ENCODE measurements at regions not wholly inside any gene's neighbourhood (a gene's known extent, or its start where the extent isn't known, plus 50 kb on each side); places are given as distances from the start of the nearest gene placed in this dataset.

- TF ChIP-seq FOS (IDR thresholded peaks at IDR 0.05; ENCODE audit: borderline replicate concordance, insufficient read depth, low read length) (no peak), POLR2A (IDR thresholded peaks at IDR 0.05; ENCODE audit: low read depth, low read length) (no peak), CTCF (IDR thresholded peaks at IDR 0.05; ENCODE audit: extremely low read depth in 1 of 2, insufficient read depth in 1 of 2, low read depth in 1 of 2, low read length in 2 of 2) (no peak)
Measured at GRCh38 chr12:66942741-66943465, 264.0 kb upstream of the GRIP1 start.
